22Rv1 (cell line): ENCODE measurements at regions not wholly inside any gene's neighbourhood (a gene's known extent, or its start where the extent isn't known, plus 50 kb on each side); places are given as distances from the start of the nearest gene placed in this dataset.

Experiments used
- H3K27ac ChIP-seq: fragments of 450-650 bp; 2 replicates; pipeline ENCODE4 v1.5.1; 2017
- CTCF ChIP-seq: fragments of 450-650 bp; IDR thresholded peaks from 2 replicates; pipeline ENCODE4 v1.5.1; 2017; ENCODE audit warnings: mild to moderate bottlenecking
- ZFX ChIP-seq: fragments of 450-650 bp; IDR thresholded peaks from 2 replicates; pipeline ENCODE4 v1.6.1; 2017; ENCODE audit warnings: antibody characterized with exemption, borderline replicate concordance

DNA sequence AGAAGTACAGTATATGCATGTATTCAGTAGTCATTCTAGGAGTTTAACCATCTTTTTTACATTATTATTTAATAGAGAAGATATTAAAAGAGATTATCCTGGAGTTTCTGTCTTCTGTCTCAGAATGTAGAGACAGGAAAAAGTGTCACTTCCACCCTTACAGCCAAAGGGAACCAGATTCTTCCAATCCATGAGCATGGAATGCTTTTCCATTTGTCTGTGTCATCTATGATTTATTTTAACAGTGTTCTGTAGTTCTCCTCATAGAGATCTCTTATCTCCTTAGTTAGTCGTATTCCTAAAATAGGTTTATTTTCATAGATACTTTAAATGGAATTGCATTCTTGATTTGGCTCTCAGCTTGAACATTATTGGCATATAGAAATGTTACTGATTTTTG, 959.5 kb upstream of the PIK3C3 start:
- no peak overlapping the region for H3K27ac ChIP-seq
- TF ChIP-seq ZFX (no peak), CTCF (no peak)

DNA sequence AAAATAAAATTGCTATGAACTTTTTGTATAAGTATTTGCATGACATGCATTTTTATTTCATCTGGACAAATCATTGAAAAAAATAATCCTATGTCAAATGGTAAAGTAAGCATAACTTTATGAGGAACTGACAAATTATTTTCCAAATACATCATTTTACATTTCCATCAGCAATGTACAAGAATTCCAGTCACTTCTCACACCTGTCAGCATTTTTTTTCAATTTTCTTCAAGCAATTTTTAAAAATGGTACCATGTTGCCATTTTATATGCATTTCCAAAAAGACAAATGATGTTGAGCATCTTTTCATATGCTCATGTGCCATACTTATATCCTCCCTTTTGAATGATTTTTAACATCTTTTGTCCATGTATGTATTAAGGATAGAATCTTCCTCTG, 961.7 kb upstream of the PIK3C3 start:
- no peak for TF ChIP-seq CTCF
- no peak for TF ChIP-seq ZFX
- H3K27ac ChIP-seq = no peak overlapping the region

DNA sequence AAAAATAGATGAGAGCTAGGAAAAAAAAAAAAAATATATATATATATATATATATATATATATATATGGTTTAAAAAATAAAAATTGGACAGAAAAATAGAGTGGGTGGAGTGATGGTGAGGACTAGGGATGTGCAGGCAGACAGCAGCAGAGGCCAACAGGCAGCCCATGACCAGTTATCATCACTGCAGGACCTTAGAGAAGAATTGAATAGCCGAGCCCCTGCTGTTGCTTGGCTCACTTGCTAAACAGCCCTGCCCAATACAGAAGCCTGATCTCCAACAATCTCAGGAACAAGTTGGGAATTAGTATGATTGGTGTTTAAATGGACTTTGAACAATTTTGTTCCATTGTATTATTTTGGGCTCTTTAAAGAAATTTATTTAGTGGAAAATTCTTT, 967.5 kb upstream of the PIK3C3 start:
- no peak for TF ChIP-seq CTCF
- TF ChIP-seq ZFX = no peak

GRCh38 chr18:40985436-40985835, 969.6 kb upstream of the PIK3C3 start:
- TF ChIP-seq ZFX (no peak), CTCF (no peak)
- H3K27ac ChIP-seq = no peak overlapping the region

More for the DNA sequence above, 967.5 kb upstream of the PIK3C3 start:
- H3K27ac ChIP-seq = no peak overlapping the region

DNA sequence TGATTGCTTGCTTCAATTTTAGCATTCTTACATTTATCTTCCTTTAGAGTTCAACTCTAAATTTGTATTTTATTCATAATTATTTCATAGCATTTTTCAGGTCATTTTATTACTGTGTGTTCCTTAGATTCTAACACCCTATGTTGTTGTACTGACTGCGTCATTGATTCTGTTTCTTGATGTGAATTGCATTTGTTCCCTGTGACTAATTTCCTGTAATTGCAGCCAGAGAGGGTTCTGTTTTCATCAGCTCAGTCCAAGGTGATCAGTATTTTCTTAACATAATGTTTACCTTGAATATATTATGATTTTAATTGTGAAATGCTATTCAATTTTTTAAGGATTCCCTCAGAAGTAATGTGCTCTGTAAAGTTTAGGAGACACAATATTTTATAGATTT, 970.2 kb upstream of the PIK3C3 start:
- TF ChIP-seq CTCF = no peak
- no peak for TF ChIP-seq ZFX
- H3K27ac ChIP-seq = no peak overlapping the region

- TF ChIP-seq ZFX (no peak), CTCF (no peak)
- no peak overlapping the region for H3K27ac ChIP-seq
Observed at GRCh38 chr18:40983835-40984234, 971.2 kb upstream of the PIK3C3 start.

- no peak overlapping the region for H3K27ac ChIP-seq
- TF ChIP-seq CTCF (no peak), ZFX (no peak)
Observed at GRCh38 chr18:40980171-40980570, 974.9 kb upstream of the PIK3C3 start.
